MCF 10A (cell line): ENCODE measurements at regions not wholly inside any gene's neighbourhood (a gene's known extent, or its start where the extent isn't known, plus 50 kb on each side); places are given as distances from the start of the nearest gene placed in this dataset.

Experiments
- BruUV-seq: library from RNA; stranded (reverse); fragments of 400-500 nt; replicated peaks from 2 replicates; lab custom pipeline; 2021; lab: Mats Ljungman, UMichigan
- CTCF ChIA-PET: fragments of 300-600 bp; sonication (Branson Sonifier 250); formaldehyde crosslinking; extraction: SDS; loops from one replicate; lab custom pipeline; 2021; ENCODE audit warnings: antibody characterized with exemption, inconsistent platforms; lab: Yijun Ruan, JAX
- POLR2A ChIA-PET: fragments of 300-600, 350-650 bp; sonication (Branson Sonifier 250); formaldehyde crosslinking; extraction: SDS; loops from one replicate; lab custom pipeline; 2020; ENCODE audit warnings: antibody characterized with exemption, inconsistent platforms; lab: Yijun Ruan, JAX
- DNase-seq: peaks from one replicate; pipeline ENCODE4 v3.0.0-alpha.2; 2018; ENCODE audit not compliant: unreplicated experiment
- H3K27ac Mint-ChIP-seq: one replicate; pipeline ENCODE4 v1.8.0; 2022; ENCODE audit warnings: mild to moderate bottlenecking, low read depth, mixed read lengths; ENCODE audit not compliant: unreplicated experiment
- H3K27me3 Mint-ChIP-seq: one replicate; pipeline ENCODE4 v1.8.0; 2022; ENCODE audit warnings: mixed read lengths; ENCODE audit not compliant: insufficient read depth, unreplicated experiment
- H3K36me3 Mint-ChIP-seq: one replicate; pipeline ENCODE4 v1.8.0; 2022; ENCODE audit warnings: mild to moderate bottlenecking, moderate library complexity, mixed read lengths; ENCODE audit not compliant: insufficient read depth, unreplicated experiment
- H3K4me1 Mint-ChIP-seq: one replicate; pipeline ENCODE4 v1.8.0; 2022; ENCODE audit warnings: mixed read lengths; ENCODE audit not compliant: insufficient read depth, unreplicated experiment
- H3K4me3 Mint-ChIP-seq: one replicate; pipeline ENCODE4 v1.8.0; 2022; ENCODE audit warnings: mild to moderate bottlenecking, moderate library complexity, mixed read lengths; ENCODE audit not compliant: unreplicated experiment
- H3K9me3 Mint-ChIP-seq: one replicate; pipeline ENCODE4 v1.8.0; 2022; ENCODE audit warnings: mixed read lengths; ENCODE audit not compliant: unreplicated experiment
- CTCF ChIP-seq: fragments of 200-600 bp; IDR thresholded peaks from one replicate; pipeline ENCODE4 v1.8.0; 2022; ENCODE audit warnings: antibody characterized with exemption, mild to moderate bottlenecking; ENCODE audit not compliant: unreplicated experiment
- intact Hi-C: fragments of 100-400 bp; cut with micrococcal nuclease; formaldehyde crosslinking; loops from 2 replicates; pipeline ENCODE4 v1.14.1; 2022

DNA sequence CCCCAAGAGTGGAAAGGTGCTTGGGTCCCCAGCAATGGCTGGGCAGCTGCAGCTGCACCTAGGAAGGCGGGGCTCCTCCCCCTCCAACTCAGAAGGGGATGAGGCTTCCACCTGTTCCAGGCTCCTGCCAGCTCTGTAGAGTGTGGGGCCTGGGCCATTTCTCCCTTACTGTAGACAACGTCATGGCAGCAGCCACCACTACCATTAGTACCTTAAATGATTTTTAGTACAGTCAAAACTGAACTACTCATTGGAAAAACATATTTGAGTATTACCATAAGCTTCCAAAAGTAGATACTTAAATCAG lies 1274.2 kb upstream of the GBE1 start:
- H3K4me3 Mint-ChIP-seq: no peak overlapping the region
- CTCF ChIA-PET: no interaction called here
- H3K9me3 Mint-ChIP-seq: peaks cover 13% of the 10 kb centered on the region
- no peaks in the 10 kb centered on the region for H3K27me3 Mint-ChIP-seq
- no peaks in the 10 kb centered on the region for H3K36me3 Mint-ChIP-seq
- DNase-seq: no peak
- intact Hi-C loops: no loop called here
- POLR2A ChIA-PET: interaction anchor here (0.7 kb wide), 1 partner anchor 175 kb away, joined by 3 read pairs; no protein-coding TSS in a partner anchor
- H3K4me1 Mint-ChIP-seq: peaks cover 21% of the 10 kb centered on the region
- H3K27ac Mint-ChIP-seq: no peak overlapping the region
- no peak for TF ChIP-seq CTCF
- BruUV-seq: no TSS peak

DNA sequence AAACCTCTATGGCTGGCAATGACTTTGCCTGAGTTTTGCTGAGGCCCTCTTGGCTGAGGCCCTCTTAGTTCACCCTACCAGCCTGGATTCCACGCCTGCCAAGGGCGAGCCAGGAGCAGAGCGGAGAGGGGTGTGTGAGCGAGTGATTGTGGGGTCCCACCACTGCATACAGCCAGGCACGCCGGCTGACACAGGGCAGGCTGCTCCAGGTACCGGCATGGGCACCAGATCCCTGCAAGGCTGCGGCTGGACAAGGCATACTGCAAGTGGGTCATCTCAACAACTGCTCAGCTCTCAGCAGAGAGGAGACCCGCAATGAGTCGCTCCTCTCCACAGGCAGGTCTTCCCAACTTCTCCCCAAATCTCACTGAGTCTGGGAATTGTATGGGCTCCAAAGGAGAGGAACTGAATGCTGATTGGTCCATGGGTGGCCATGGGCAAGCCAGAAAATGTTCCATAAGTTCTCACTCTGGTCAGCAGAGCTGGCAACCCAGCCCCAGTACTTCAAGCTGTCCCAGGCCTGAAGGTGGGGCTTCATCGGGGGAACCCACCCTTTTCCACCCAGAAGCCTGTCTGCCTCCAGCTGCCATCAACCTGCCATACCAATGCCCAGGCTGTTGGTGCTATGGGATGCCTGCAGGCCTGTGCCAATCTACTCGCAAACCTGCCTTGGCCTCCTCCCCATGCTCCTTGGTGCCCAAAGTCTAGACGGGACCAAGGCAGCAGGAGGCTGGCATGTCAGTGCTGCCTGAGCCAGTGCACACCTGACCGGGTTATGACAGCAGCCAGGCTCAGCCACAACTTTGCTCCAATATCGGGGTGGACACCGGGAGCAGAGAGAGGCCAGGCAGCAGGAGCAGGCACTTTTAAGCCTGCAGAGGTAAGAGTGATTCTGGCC lies 1273.6 kb upstream of the GBE1 start:
- ChIA-PET CTCF (no interaction called here), POLR2A (interaction anchor here (0.7 kb wide), 1 partner anchor 175 kb away, joined by 3 read pairs; no protein-coding TSS in a partner anchor)
- Mint-ChIP-seq H3K27me3 (no peaks in the 10 kb centered on the region), H3K27ac (no peak overlapping the region), H3K4me3 (no peak overlapping the region), H3K4me1 (peaks cover 15% of the 10 kb centered on the region), H3K9me3 (peaks cover 7% of the 10 kb centered on the region), H3K36me3 (no peaks in the 10 kb centered on the region)
- DNase-seq: no peak
- TF ChIP-seq CTCF: no peak
- no TSS peak for BruUV-seq
- intact Hi-C loops: no loop called here

DNA sequence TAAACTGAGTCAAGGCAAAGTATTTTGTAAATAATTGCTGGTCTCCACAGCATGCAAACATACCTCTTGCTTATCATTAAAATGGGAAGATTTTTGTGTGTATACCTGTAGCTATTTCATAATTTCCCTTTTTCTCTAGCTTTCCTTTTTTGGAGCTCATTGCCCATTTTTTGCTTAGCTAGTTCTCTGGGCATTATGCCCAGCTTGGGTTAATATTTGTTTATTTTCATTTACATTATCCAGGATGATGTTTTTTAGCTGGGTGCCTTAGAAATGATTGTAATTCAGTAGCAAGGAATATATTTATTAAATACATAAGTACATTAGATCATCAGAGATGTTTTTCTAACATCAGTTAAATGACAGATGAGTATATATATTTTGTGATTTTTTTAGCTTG lies 1271.7 kb upstream of the GBE1 start:
- no peaks in the 10 kb centered on the region for H3K27me3 Mint-ChIP-seq
- H3K4me1 Mint-ChIP-seq: peaks cover 7% of the 10 kb centered on the region
- ChIA-PET CTCF (no interaction called here), POLR2A (no interaction called here)
- BruUV-seq: no TSS peak
- no peak overlapping the region for H3K27ac Mint-ChIP-seq
- DNase-seq: peak; percentile 51
- no peaks in the 10 kb centered on the region for H3K36me3 Mint-ChIP-seq
- H3K4me3 Mint-ChIP-seq: no peak overlapping the region
- intact Hi-C loops: no loop called here
- H3K9me3 Mint-ChIP-seq: no peaks in the 10 kb centered on the region
- TF ChIP-seq CTCF: no peak

DNA sequence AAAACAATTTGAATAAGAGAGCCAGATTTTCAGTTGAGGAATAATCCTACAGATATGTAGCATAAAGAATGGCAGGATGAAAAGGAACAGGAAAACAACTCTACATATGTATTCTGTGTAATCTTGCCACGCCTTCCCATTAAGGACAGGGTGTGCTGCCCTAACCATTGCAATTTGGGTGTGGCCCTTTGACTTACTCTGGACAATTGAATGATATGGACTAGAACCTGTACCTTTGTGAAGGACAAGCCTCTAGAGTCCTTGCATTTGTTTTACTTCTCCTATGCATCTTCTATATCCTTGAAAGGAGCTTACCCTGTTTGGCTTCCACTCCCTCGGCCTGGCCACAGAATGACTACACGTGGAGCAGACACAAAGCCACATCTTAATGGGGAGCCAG lies 1261.6 kb upstream of the GBE1 start:
- intact Hi-C loops: no loop called here
- no peak overlapping the region for H3K4me3 Mint-ChIP-seq
- CTCF ChIA-PET: interaction anchor here (0.7 kb wide), 1 partner anchor 98 kb away, joined by 3 read pairs; no protein-coding TSS in a partner anchor
- peaks cover 12% of the 10 kb centered on the region for H3K4me1 Mint-ChIP-seq
- BruUV-seq: no TSS peak
- POLR2A ChIA-PET: interaction anchor here (0.6 kb wide), 2 partner anchors 468 to 1882 kb away, joined by 3 read pairs; no protein-coding TSS in a partner anchor
- no peaks in the 10 kb centered on the region for H3K36me3 Mint-ChIP-seq
- H3K27ac Mint-ChIP-seq: peak overlapping the region; percentile 73
- peak; percentile 16 for DNase-seq
- H3K27me3 Mint-ChIP-seq: no peaks in the 10 kb centered on the region
- H3K9me3 Mint-ChIP-seq: no peaks in the 10 kb centered on the region
- TF ChIP-seq CTCF: no peak
